Panc1 (cell line): ENCODE measurements at regions not wholly inside any gene's neighbourhood (a gene's known extent, or its start where the extent isn't known, plus 50 kb on each side); places are given as distances from the start of the nearest gene placed in this dataset.

Experiments used
- ATAC-seq: fragments of 200-7000 bp; cut with Tn5 transposase; 2 replicates; pipeline ENCODE4 v1.9.1; 2020; ENCODE audit warnings: mild to moderate bottlenecking, moderate library complexity
- BruUV-seq: library from RNA; stranded (reverse); fragments of 400-500 nt; replicated peaks from 2 replicates; lab custom pipeline; 2021; lab: Mats Ljungman, UMichigan
- CTCF ChIA-PET: fragments of 300-600 bp; sonication (Branson Sonifier 250); formaldehyde crosslinking; loops from one replicate; lab custom pipeline; 2022; ENCODE audit warnings: antibody characterized with exemption; lab: Charles Lee
- POLR2A ChIA-PET: fragments of 300-600 bp; sonication (Branson Sonifier 250); formaldehyde crosslinking; loops from one replicate; lab custom pipeline; 2022; ENCODE audit warnings: antibody characterized with exemption; lab: Charles Lee
- DNase-seq: peaks from one replicate; pipeline ENCODE4 v3.0.0-alpha.2; 2010; ENCODE audit warnings: low read depth, low spot score
- H3K27ac ChIP-seq: 2 replicates; pipeline ENCODE4 v1.5.1; 2011; ENCODE audit warnings: mild to moderate bottlenecking, low read length, inconsistent platforms
- H3K27me3 ChIP-seq: fragments of 200-500 bp; sonication (Bioruptor generic); 2 replicates; pipeline ENCODE4 v1.6.0; 2014; ENCODE audit warnings: low read length, inconsistent platforms; ENCODE audit not compliant: control insufficient read depth, insufficient read depth
- H3K36me3 ChIP-seq: fragments of 200-500 bp; sonication (Bioruptor generic); 2 replicates; pipeline ENCODE4 v1.5.1; 2014; ENCODE audit warnings: inconsistent platforms, mild to moderate bottlenecking, low read length, moderate library complexity; ENCODE audit not compliant: control insufficient read depth, insufficient read depth
- H3K4me1 ChIP-seq: 2 replicates; pipeline ENCODE4 v1.5.1; 2011; ENCODE audit warnings: inconsistent platforms, mild to moderate bottlenecking, low read length, moderate library complexity; ENCODE audit not compliant: control insufficient read depth, insufficient read depth
- H3K4me3 ChIP-seq, 2 experiments: 2 replicates each; pipeline ENCODE4 v1.5.1; 2011 to 2012; ENCODE audit warnings: low read depth in 2 of 2, low read length in 2 of 2, mild to moderate bottlenecking in 2 of 2, inconsistent platforms in 1 of 2, moderate library complexity in 1 of 2
- H3K9me3 ChIP-seq: fragments of 200-500 bp; sonication (Bioruptor generic); 2 replicates; pipeline ENCODE4 v1.5.1; 2014; ENCODE audit warnings: low read depth, mild to moderate bottlenecking, inconsistent platforms, low read length, moderate library complexity; ENCODE audit not compliant: control insufficient read depth, insufficient read depth
- POLR2AphosphoS5 ChIP-seq: IDR thresholded peaks from 2 replicates; pipeline ENCODE4 v1.6.1; 2012; ENCODE audit warnings: mild to moderate bottlenecking, low read depth, low read length, moderate library complexity
- SIN3A ChIP-seq: IDR thresholded peaks from 2 replicates; pipeline ENCODE4 v1.6.1; 2012; ENCODE audit warnings: low read depth, mild to moderate bottlenecking, low read length, moderate library complexity, borderline replicate concordance; ENCODE audit not compliant: insufficient read depth
- TCF7L2 ChIP-seq: IDR thresholded peaks from 2 replicates; pipeline ENCODE4 v1.6.1; 2011; ENCODE audit warnings: mild to moderate bottlenecking, low read depth, low read length, inconsistent platforms
- in situ Hi-C: cut with HindIII; loops from 2 replicates; pipeline ENCODE4 v1.10.0; 2016; ENCODE audit warnings: low sequenced_read_pairs, low pct_unique_long_range_greater_than_20kb
- intact Hi-C: fragments of 100-400 bp; cut with micrococcal nuclease; formaldehyde crosslinking; loops from one replicate; pipeline ENCODE4 v1.10.0; 2022; ENCODE audit not compliant: unreplicated experiment
- TF ChIP-seq, protein P1 (sequence below): fragments of 450-650 bp; IDR thresholded peaks from 2 replicates; pipeline ENCODE4 v1.5.1; 2017; ENCODE audit warnings: mild to moderate bottlenecking
- TF ChIP-seq, protein P2 (sequence below), 2 experiments: IDR thresholded peaks; 2 replicates each; pipeline ENCODE4 v1.6.1; 2011 to 2012; ENCODE audit warnings: low read depth in 2 of 2, control low read depth in 1 of 2, low read length in 1 of 2, mild to moderate bottlenecking in 1 of 2, moderate library complexity in 1 of 2; ENCODE audit not compliant: insufficient read depth in 1 of 2

DNA sequence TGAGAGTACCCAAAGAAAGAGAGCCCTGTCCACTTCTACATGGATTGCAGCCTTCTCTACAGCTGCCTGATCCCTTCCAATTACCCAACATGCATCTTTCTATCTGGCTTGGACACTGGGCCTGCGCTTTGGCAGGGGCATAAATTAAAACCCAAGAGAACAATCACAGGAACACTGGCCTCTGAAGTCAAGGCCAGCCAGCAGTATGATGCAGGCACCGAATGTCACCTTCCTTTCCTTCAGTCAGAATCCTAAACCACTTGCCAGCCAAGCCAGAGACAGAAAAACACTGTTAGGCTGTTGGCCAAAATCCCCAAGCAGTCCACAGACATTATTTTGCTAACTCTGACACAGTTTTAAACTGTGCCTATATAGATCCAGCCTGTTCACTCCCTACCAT lies 113.7 kb downstream of the DUSP6 start:
- BruUV-seq, result no TSS peak
- H3K27ac ChIP-seq, result no peak overlapping the region
- CTCF ChIA-PET, result no interaction called here
- in situ Hi-C loops, result no loop called here
- no peak for DNase-seq
- H3K4me3 ChIP-seq, result no peak overlapping the region
- H3K36me3 ChIP-seq, result no peaks in the 10 kb centered on the region
- intact Hi-C loops, result no loop called here
- H3K27me3 ChIP-seq, result no peaks in the 10 kb centered on the region
- H3K9me3 ChIP-seq, result no peaks in the 10 kb centered on the region
- TF ChIP-seq TCF7L2, result no peak
- TF ChIP-seq, protein P1, sequence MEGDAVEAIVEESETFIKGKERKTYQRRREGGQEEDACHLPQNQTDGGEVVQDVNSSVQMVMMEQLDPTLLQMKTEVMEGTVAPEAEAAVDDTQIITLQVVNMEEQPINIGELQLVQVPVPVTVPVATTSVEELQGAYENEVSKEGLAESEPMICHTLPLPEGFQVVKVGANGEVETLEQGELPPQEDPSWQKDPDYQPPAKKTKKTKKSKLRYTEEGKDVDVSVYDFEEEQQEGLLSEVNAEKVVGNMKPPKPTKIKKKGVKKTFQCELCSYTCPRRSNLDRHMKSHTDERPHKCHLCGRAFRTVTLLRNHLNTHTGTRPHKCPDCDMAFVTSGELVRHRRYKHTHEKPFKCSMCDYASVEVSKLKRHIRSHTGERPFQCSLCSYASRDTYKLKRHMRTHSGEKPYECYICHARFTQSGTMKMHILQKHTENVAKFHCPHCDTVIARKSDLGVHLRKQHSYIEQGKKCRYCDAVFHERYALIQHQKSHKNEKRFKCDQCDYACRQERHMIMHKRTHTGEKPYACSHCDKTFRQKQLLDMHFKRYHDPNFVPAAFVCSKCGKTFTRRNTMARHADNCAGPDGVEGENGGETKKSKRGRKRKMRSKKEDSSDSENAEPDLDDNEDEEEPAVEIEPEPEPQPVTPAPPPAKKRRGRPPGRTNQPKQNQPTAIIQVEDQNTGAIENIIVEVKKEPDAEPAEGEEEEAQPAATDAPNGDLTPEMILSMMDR, result no peak
- POLR2A ChIA-PET, result no interaction called here
- H3K4me1 ChIP-seq, result no peaks in the 10 kb centered on the region
- no peak for ATAC-seq

DNA sequence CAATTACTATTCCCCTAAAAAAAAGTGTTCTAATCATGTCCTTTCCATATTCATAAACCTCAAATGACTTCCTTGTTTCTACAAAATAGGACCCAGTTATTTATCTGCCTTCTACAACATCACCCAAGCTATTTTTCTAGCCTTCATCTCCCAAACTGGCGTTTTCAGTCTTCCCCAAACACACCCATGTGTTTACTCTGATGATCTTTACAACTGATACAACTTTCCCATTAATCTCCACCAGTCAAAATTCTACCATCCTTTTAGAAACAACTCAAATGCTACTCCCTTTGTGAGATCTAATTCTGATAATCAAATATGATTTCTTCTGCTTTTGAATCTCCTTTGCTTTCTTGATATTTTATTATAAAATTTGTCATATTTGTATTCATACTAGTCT lies 114.5 kb downstream of the DUSP6 start:
- no peaks in the 10 kb centered on the region; the same call in 1 of the 2 replicates for H3K27me3 ChIP-seq
- no TSS peak for BruUV-seq
- no peak overlapping the region for H3K4me3 ChIP-seq
- H3K36me3 ChIP-seq, result no peaks in the 10 kb centered on the region
- TF ChIP-seq TCF7L2 (no peak), SIN3A (no peak), POLR2AphosphoS5 (no peak)
- TF ChIP-seq, protein P1, result no peak
- TF ChIP-seq, protein P2, sequence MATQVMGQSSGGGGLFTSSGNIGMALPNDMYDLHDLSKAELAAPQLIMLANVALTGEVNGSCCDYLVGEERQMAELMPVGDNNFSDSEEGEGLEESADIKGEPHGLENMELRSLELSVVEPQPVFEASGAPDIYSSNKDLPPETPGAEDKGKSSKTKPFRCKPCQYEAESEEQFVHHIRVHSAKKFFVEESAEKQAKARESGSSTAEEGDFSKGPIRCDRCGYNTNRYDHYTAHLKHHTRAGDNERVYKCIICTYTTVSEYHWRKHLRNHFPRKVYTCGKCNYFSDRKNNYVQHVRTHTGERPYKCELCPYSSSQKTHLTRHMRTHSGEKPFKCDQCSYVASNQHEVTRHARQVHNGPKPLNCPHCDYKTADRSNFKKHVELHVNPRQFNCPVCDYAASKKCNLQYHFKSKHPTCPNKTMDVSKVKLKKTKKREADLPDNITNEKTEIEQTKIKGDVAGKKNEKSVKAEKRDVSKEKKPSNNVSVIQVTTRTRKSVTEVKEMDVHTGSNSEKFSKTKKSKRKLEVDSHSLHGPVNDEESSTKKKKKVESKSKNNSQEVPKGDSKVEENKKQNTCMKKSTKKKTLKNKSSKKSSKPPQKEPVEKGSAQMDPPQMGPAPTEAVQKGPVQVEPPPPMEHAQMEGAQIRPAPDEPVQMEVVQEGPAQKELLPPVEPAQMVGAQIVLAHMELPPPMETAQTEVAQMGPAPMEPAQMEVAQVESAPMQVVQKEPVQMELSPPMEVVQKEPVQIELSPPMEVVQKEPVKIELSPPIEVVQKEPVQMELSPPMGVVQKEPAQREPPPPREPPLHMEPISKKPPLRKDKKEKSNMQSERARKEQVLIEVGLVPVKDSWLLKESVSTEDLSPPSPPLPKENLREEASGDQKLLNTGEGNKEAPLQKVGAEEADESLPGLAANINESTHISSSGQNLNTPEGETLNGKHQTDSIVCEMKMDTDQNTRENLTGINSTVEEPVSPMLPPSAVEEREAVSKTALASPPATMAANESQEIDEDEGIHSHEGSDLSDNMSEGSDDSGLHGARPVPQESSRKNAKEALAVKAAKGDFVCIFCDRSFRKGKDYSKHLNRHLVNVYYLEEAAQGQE (IDR thresholded peaks at IDR 0.05; ENCODE audit: insufficient read depth in 1 of 2, low read depth in 2 of 2, low read length in 1 of 2), result no peak
- CTCF ChIA-PET, result no interaction called here
- DNase-seq (no peak), ATAC-seq (no peak)
- intact Hi-C loops (no loop called here), in situ Hi-C loops (no loop called here)
- POLR2A ChIA-PET, result no interaction called here
- H3K4me1 ChIP-seq, result no peaks in the 10 kb centered on the region
- no peak overlapping the region for H3K27ac ChIP-seq
- H3K9me3 ChIP-seq, result no peaks in the 10 kb centered on the region
